ENCODE measurements at regions not wholly inside any gene's neighbourhood (a gene's known extent, or its start where the extent isn't known, plus 50 kb on each side); places are given as distances from the start of the nearest gene placed in this dataset.

DNA sequence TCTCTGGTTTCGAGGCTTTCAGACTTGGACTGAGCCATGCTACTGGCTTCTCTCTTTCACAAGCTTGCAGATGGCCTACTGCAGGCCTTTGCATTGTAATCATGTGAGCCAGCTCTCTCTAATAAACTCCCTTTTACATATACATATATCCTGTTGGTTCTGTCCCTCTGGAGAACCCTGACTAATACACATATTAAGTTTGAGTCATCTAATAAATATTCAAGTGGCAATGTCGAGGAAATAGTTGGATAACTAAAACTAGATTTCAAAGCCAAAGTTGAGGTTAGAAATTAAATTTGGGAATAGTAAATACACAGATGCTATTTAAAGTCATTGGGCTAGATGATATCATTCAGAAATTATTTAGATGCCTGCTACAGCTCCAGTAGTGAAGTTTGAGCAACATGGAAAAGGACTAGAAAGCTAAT, 1343.4 kb downstream of the GRIK2 start:
- 0% methylated on average over 2 of the region's 2 CpGs for WGBS (ENCODE audit: low lambda C conversion rate)
- POLR2A ChIA-PET: no interaction called here

More for the DNA sequence above, 1343.4 kb downstream of the GRIK2 start:
- no TSS peak for BruUV-seq (replicated peaks)
- Histone ChIP-seq H3K4me1 (ENCODE audit: insufficient read depth, low read length) (no peaks in the 10 kb centered on the region), H3K27ac (ENCODE audit: extremely low read length, insufficient read depth, low read length) (no peak overlapping the region), H3K27me3 (ENCODE audit: control insufficient read depth in 1 of 2, insufficient read depth in 2 of 2, low read length in 2 of 2) (no peaks in the 10 kb centered on the region), H3K79me2 (ENCODE audit: insufficient read depth, low read length) (no peaks in the 10 kb centered on the region), H3K4me2 (ENCODE audit: low read depth, low read length) (no peak overlapping the region), H2AFZ (ENCODE audit: low read length) (no peak overlapping the region), H3K36me3 (replicated peaks in 1 of 2; ENCODE audit: control insufficient read depth in 1 of 2, insufficient read depth in 2 of 2, low read length in 2 of 2) (no peaks in the 10 kb centered on the region), H3K9ac (ENCODE audit: insufficient read depth, low read depth, low read length) (no peak overlapping the region), H4K20me1 (ENCODE audit: insufficient read depth, low read length) (no peaks in the 10 kb centered on the region), H3K4me3 (replicated peaks in 1 of 3; ENCODE audit: insufficient read depth in 1 of 3, low read depth in 2 of 3, low read length in 3 of 3) (no peak overlapping the region), H3K9me3 (ENCODE audit: low read length) (no peaks in the 10 kb centered on the region)
- intact Hi-C loops (cut with micrococcal nuclease; ENCODE audit: unreplicated experiment): no loop called here
- ATAC-seq: no peak
- CTCF ChIA-PET (ENCODE audit: low intra/inter-chr PET ratio, low total read pairs): no interaction called here
- no peak for TF ChIP-seq ZIK1 (CRISPR knock-in tag; IDR thresholded peaks at IDR 0.05; ENCODE audit: borderline replicate concordance, low read depth)
- no peak for TF ChIP-seq ZNF850 (CRISPR knock-in tag; conservative IDR thresholded peaks at IDR 0.05)
- TF ChIP-seq CBX2 (IDR thresholded peaks at IDR 0.05; ENCODE audit: low read depth, low read length): no peak
- no peak for TF ChIP-seq CBX2 (CRISPR knock-in tag; IDR thresholded peaks at IDR 0.05; ENCODE audit: low read depth)
- TF ChIP-seq, protein P1, sequence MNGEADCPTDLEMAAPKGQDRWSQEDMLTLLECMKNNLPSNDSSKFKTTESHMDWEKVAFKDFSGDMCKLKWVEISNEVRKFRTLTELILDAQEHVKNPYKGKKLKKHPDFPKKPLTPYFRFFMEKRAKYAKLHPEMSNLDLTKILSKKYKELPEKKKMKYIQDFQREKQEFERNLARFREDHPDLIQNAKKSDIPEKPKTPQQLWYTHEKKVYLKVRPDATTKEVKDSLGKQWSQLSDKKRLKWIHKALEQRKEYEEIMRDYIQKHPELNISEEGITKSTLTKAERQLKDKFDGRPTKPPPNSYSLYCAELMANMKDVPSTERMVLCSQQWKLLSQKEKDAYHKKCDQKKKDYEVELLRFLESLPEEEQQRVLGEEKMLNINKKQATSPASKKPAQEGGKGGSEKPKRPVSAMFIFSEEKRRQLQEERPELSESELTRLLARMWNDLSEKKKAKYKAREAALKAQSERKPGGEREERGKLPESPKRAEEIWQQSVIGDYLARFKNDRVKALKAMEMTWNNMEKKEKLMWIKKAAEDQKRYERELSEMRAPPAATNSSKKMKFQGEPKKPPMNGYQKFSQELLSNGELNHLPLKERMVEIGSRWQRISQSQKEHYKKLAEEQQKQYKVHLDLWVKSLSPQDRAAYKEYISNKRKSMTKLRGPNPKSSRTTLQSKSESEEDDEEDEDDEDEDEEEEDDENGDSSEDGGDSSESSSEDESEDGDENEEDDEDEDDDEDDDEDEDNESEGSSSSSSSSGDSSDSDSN (CRISPR knock-in tag; IDR thresholded peaks at IDR 0.05): no peak
- no peak for TF ChIP-seq ZNF333 (CRISPR knock-in tag; IDR thresholded peaks at IDR 0.05; ENCODE audit: borderline replicate concordance)
- TF ChIP-seq ELF1 (CRISPR knock-in tag; IDR thresholded peaks at IDR 0.05): no peak
- TF ChIP-seq ZNF557 (CRISPR knock-in tag; IDR thresholded peaks at IDR 0.05): no peak
- TF ChIP-seq, protein P2, sequence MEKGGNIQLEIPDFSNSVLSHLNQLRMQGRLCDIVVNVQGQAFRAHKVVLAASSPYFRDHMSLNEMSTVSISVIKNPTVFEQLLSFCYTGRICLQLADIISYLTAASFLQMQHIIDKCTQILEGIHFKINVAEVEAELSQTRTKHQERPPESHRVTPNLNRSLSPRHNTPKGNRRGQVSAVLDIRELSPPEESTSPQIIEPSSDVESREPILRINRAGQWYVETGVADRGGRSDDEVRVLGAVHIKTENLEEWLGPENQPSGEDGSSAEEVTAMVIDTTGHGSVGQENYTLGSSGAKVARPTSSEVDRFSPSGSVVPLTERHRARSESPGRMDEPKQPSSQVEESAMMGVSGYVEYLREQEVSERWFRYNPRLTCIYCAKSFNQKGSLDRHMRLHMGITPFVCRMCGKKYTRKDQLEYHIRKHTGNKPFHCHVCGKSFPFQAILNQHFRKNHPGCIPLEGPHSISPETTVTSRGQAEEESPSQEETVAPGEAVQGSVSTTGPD (CRISPR knock-in tag; IDR thresholded peaks at IDR 0.05): no peak
- no peak for TF ChIP-seq KAT2B (IDR thresholded peaks at IDR 0.05; ENCODE audit: borderline replicate concordance, low read depth, low read length)
- TF ChIP-seq ZFP82 (CRISPR knock-in tag; IDR thresholded peaks at IDR 0.05; ENCODE audit: borderline replicate concordance): no peak
- TF ChIP-seq, protein P3, sequence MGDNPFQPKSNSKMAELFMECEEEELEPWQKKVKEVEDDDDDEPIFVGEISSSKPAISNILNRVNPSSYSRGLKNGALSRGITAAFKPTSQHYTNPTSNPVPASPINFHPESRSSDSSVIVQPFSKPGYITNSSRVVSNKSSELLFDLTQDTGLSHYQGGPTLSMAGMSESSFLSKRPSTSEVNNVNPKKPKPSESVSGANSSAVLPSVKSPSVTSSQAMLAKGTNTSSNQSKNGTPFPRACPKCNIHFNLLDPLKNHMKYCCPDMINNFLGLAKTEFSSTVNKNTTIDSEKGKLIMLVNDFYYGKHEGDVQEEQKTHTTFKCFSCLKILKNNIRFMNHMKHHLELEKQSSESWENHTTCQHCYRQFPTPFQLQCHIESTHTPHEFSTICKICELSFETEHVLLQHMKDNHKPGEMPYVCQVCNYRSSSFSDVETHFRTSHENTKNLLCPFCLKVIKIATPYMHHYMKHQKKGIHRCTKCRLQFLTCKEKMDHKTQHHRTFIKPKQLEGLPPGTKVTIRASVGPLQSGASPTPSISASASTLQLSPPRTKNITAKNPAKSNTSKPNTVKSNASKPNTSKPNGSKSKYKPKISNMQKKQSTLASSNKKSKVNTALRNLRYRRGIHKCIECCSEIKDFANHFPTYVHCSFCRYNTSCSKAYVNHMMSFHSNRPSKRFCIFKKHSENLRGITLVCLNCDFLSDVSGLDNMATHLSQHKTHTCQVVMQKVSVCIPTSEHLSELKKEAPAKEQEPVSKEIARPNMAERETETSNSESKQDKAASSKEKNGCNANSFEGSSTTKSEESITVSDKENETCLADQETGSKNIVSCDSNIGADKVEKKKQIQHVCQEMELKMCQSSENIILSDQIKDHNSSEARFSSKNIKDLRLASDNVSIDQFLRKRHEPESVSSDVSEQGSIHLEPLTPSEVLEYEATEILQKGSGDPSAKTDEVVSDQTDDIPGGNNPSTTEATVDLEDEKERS (CRISPR knock-in tag; IDR thresholded peaks at IDR 0.05): no peak
- no peak for TF ChIP-seq IRX3 (CRISPR knock-in tag; IDR thresholded peaks at IDR 0.05; ENCODE audit: borderline replicate concordance, low read depth)
- no peak for TF ChIP-seq FIP1L1 (IDR thresholded peaks at IDR 0.05; ENCODE audit: borderline replicate concordance, insufficient read depth, low read depth, low read length)
- no peak for TF ChIP-seq ZNF891 (CRISPR knock-in tag; IDR thresholded peaks at IDR 0.05)
- TF ChIP-seq ZNF329 (CRISPR knock-in tag; IDR thresholded peaks at IDR 0.05; ENCODE audit: low read depth): no peak
- no peak for TF ChIP-seq HNRNPL (IDR thresholded peaks at IDR 0.05; ENCODE audit: low read depth, low read length)
- FAIRE-seq: no peak
- no peak for DNase-seq (ENCODE audit: low spot score)
- in situ Hi-C loops (cut with HindIII; ENCODE audit: extremely low pct_ligation_motif_present, low pct_unique_long_range_greater_than_20kb): no loop called here

Data from HepG2 (cell line).